SK-N-SH (cell line): ENCODE measurements at regions not wholly inside any gene's neighbourhood (a gene's known extent, or its start where the extent isn't known, plus 50 kb on each side); places are given as distances from the start of the nearest gene placed in this dataset.

Experiments used
- CTCF ChIA-PET: fragments of 300-600, 350-600 bp; formaldehyde crosslinking; extraction: SDS; loops from one replicate; lab custom pipeline; 2021; lab: Yijun Ruan, JAX
- POLR2A ChIA-PET: fragments of 350-600 bp; sonication (Branson Sonifier 250); formaldehyde crosslinking; extraction: SDS; loops from one replicate; lab custom pipeline; 2020; ENCODE audit warnings: antibody characterized with exemption, inconsistent platforms; lab: Yijun Ruan, JAX
- DNase-seq: peaks from one replicate; pipeline ENCODE4 v3.0.0; 2012
- H2AFZ ChIP-seq: fragments of 200-600 bp; sonication (generic); 2 replicates; pipeline ENCODE4 v1.8.1; 2016; ENCODE audit warnings: antibody characterized with exemption, mild to moderate bottlenecking, low read depth
- H3F3A ChIP-seq: fragments of 200-600 bp; sonication (generic); replicated peaks from 2 replicates; pipeline ENCODE3; 2016; ENCODE audit warnings: antibody characterized with exemption, mild to moderate bottlenecking; ENCODE audit not compliant: insufficient read depth
- H3K27ac ChIP-seq, 2 experiments: fragments of 200-500 bp in 1 of 2; fragments of 200-600 bp in 1 of 2; sonication (Bioruptor generic) in 1 of 2; sonication (generic), shearing (Covaris generic) in 1 of 2; 2 replicates each; pipeline versions ENCODE4 v1.5.1 to v1.6.1; 2014 to 2016; ENCODE audit warnings: low read depth in 2 of 2, inconsistent platforms in 1 of 2, low read length in 1 of 2, mild to moderate bottlenecking in 1 of 2, mixed read lengths in 1 of 2
- H3K27me3 ChIP-seq: fragments of 200-600 bp; sonication (generic), shearing (Covaris generic); 2 replicates; pipeline ENCODE4 v1.6.1; 2016; ENCODE audit warnings: mixed run types; ENCODE audit not compliant: insufficient read depth
- H3K36me3 ChIP-seq, 2 experiments: fragments of 200-500 bp in 1 of 2; fragments of 200-600 bp in 1 of 2; sonication (Bioruptor generic) in 1 of 2; sonication (generic) in 1 of 2; replicated peaks in 1 of 2; 2 replicates each; pipeline versions ENCODE3 to v1.5.1; 2014 to 2016; ENCODE audit warnings: low read length in 1 of 2, mild to moderate bottlenecking in 1 of 2; ENCODE audit not compliant: insufficient read depth in 2 of 2, control insufficient read depth in 1 of 2
- H3K4me1 ChIP-seq, 2 experiments: fragments of 200-500 bp in 1 of 2; fragments of 200-600 bp in 1 of 2; sonication (Bioruptor generic) in 1 of 2; sonication (generic), shearing (Covaris generic) in 1 of 2; 2 replicates each; pipeline versions ENCODE4 v1.5.1 to v1.6.1; 2014 to 2016; ENCODE audit warnings: low read depth in 1 of 2, low read length in 1 of 2, mixed run types in 1 of 2; ENCODE audit not compliant: insufficient read depth in 2 of 2, control insufficient read depth in 1 of 2
- H3K4me2 ChIP-seq: fragments of 200-600 bp; sonication (generic), shearing (Covaris generic); 2 replicates; pipeline ENCODE4 v1.6.1; 2017; ENCODE audit warnings: mixed run types
- H3K4me3 ChIP-seq, 2 experiments: fragments of 200-500 bp in 1 of 2; fragments of 200-600 bp in 1 of 2; sonication (Bioruptor generic) in 1 of 2; sonication (generic), shearing (Covaris generic) in 1 of 2; 2 replicates each; pipeline versions ENCODE4 v1.5.1 to v1.8.1; 2014 to 2016; ENCODE audit warnings: low read depth in 2 of 2, inconsistent platforms in 1 of 2, low read length in 1 of 2, mild to moderate bottlenecking in 1 of 2, mixed read lengths in 1 of 2, moderate library complexity in 1 of 2
- H3K79me2 ChIP-seq: fragments of 200-600 bp; sonication (generic); 2 replicates; pipeline ENCODE4 v1.8.1; 2017; ENCODE audit warnings: mild to moderate bottlenecking; ENCODE audit not compliant: insufficient read depth
- H3K9ac ChIP-seq: fragments of 200-600 bp; sonication (generic); 2 replicates; pipeline ENCODE4 v1.6.1; 2017; ENCODE audit warnings: mixed run types
- H3K9me2 ChIP-seq: fragments of 200-600 bp; sonication (generic); 2 replicates; pipeline ENCODE4 v1.6.1; 2017; ENCODE audit warnings: mixed run types
- H3K9me3 ChIP-seq: fragments of 200-600 bp; sonication (generic); 2 replicates; pipeline ENCODE4 v1.6.1; 2017; ENCODE audit warnings: mixed run types, mild to moderate bottlenecking, moderate library complexity
- H4K20me1 ChIP-seq: fragments of 200-600 bp; sonication (generic); 2 replicates; pipeline ENCODE4 v1.6.1; 2017; ENCODE audit warnings: mild to moderate bottlenecking, mixed run types; ENCODE audit not compliant: insufficient read depth
- EP300 ChIP-seq, 2 experiments: IDR thresholded peaks; 2 replicates each; pipeline versions ENCODE4 v1.4.0 to v1.6.1; 2012; ENCODE audit warnings: borderline replicate concordance in 1 of 2, low read depth in 1 of 2, low read length in 1 of 2
- EZH2phosphoT487 ChIP-seq: fragments of 200-600 bp; sonication (generic); IDR thresholded peaks from 2 replicates; pipeline ENCODE4 v1.6.1; 2017; ENCODE audit warnings: low read depth, mixed run types, mild to moderate bottlenecking, antibody characterized with exemption, moderate library complexity, borderline replicate concordance
- FOSL2 ChIP-seq: IDR thresholded peaks from 2 replicates; pipeline ENCODE4 v1.4.0; 2012; ENCODE audit warnings: low read depth, mild to moderate bottlenecking, moderate library complexity, borderline replicate concordance
- FOXJ3 ChIP-seq: sonication (generic); formaldehyde crosslinking; IDR thresholded peaks from 2 replicates; pipeline ENCODE4 v1.5.1; 2020; ENCODE audit warnings: mild to moderate bottlenecking, missing genetic modification reagents
- GATA2 ChIP-seq: sonication (generic); formaldehyde crosslinking; IDR thresholded peaks from 2 replicates; pipeline ENCODE4 v1.5.0; 2020; ENCODE audit warnings: mild to moderate bottlenecking, missing genetic modification reagents
- IRF3 ChIP-seq: fragments of 150-350 bp; IDR thresholded peaks from 2 replicates; pipeline ENCODE4 v1.6.1; 2016; ENCODE audit warnings: mild to moderate bottlenecking, low read depth, low read length
- MEF2A ChIP-seq: IDR thresholded peaks from 2 replicates; pipeline ENCODE4 v1.4.0; 2012; ENCODE audit warnings: low read depth, borderline replicate concordance
- MXI1 ChIP-seq: IDR thresholded peaks from 2 replicates; pipeline ENCODE4 v1.6.1; 2012; ENCODE audit warnings: mild to moderate bottlenecking, low read depth, low read length, improper control_type of control experiment
- NFIC ChIP-seq: IDR thresholded peaks from 2 replicates; pipeline ENCODE4 v1.4.0; 2012; ENCODE audit warnings: borderline replicate concordance
- PBX3 ChIP-seq: IDR thresholded peaks from 2 replicates; pipeline ENCODE4; 2012
- POLR2AphosphoS5 ChIP-seq: IDR thresholded peaks from 2 replicates; pipeline ENCODE4 v1.6.1; 2012; ENCODE audit warnings: low read depth, low read length
- RCOR1 ChIP-seq: fragments of 150-350 bp; IDR thresholded peaks from 2 replicates; pipeline ENCODE4 v1.6.1; 2017; ENCODE audit warnings: antibody characterized with exemption, low read length
- REST ChIP-seq: IDR thresholded peaks from 2 replicates; pipeline ENCODE4 v1.6.1; 2012; ENCODE audit warnings: mild to moderate bottlenecking, low read depth, low read length, moderate library complexity
- SIN3A ChIP-seq: IDR thresholded peaks from 2 replicates; pipeline ENCODE4 v1.6.1; 2012; ENCODE audit warnings: low read depth, mild to moderate bottlenecking, low read length, moderate library complexity, borderline replicate concordance
- SMC3 ChIP-seq: IDR thresholded peaks from 2 replicates; pipeline ENCODE4 v1.6.1; 2012; ENCODE audit warnings: low read depth, low read length, improper control_type of control experiment
- TAF1 ChIP-seq: IDR thresholded peaks from 2 replicates; pipeline ENCODE4 v1.6.1; 2012; ENCODE audit warnings: low read depth, mild to moderate bottlenecking, low read length, moderate library complexity, borderline replicate concordance
- TEAD4 ChIP-seq: IDR thresholded peaks from 2 replicates; pipeline ENCODE4 v1.4.0; 2012; ENCODE audit warnings: mild to moderate bottlenecking, borderline replicate concordance; ENCODE audit not compliant: insufficient read depth
- WGBS: methylation state at CpG from one replicate; pipeline ENCODE4 v1.1.6; 2017; ENCODE audit warnings: low lambda C conversion rate; 5-methylcytosine and 5-hydroxymethylcytosine counted together
- TF ChIP-seq, protein P1 (sequence below): fragments of 150-350 bp; IDR thresholded peaks from 2 replicates; pipeline ENCODE4 v1.6.1; 2017; ENCODE audit warnings: antibody characterized with exemption, low read length, low read depth, borderline replicate concordance

GRCh38 chr20:40397467-40397866 lies 291.6 kb downstream of the MAFB start:
- Histone ChIP-seq H3K27me3 (no peaks in the 10 kb centered on the region), H3K9ac (no peak overlapping the region), H4K20me1 (no peaks in the 10 kb centered on the region)
- DNase-seq = no peak
- POLR2A ChIA-PET = no interaction called here
- TF ChIP-seq, protein P1, sequence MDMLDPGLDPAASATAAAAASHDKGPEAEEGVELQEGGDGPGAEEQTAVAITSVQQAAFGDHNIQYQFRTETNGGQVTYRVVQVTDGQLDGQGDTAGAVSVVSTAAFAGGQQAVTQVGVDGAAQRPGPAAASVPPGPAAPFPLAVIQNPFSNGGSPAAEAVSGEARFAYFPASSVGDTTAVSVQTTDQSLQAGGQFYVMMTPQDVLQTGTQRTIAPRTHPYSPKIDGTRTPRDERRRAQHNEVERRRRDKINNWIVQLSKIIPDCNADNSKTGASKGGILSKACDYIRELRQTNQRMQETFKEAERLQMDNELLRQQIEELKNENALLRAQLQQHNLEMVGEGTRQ = no peak
- TF ChIP-seq NFIC (no peak), EP300 (IDR thresholded peaks at IDR 0.05; ENCODE audit: borderline replicate concordance in 1 of 2, low read depth in 1 of 2, low read length in 1 of 2) (no peak), TAF1 (no peak), MEF2A (no peak), EZH2phosphoT487 (no peak)
- TF ChIP-seq, all 33 proteins: peak for 0
- Histone ChIP-seq H3K27ac (no peak overlapping the region), H3K9me3 (no peaks in the 10 kb centered on the region), H3K9me2 (no peaks in the 10 kb centered on the region), H3F3A (no peaks in the 10 kb centered on the region), H3K4me2 (no peak overlapping the region), H3K36me3 (no peaks in the 10 kb centered on the region), H3K4me3 (no peak overlapping the region), H2AFZ (no peak overlapping the region), H3K79me2 (no peaks in the 10 kb centered on the region), H3K4me1 (no peaks in the 10 kb centered on the region)
- CTCF ChIA-PET = no interaction called here

GRCh38 chr20:40393197-40394079 lies 295.6 kb downstream of the MAFB start:
- no peaks in the 10 kb centered on the region for H3F3A ChIP-seq
- H3K4me1 ChIP-seq = no peaks in the 10 kb centered on the region
- H3K9ac ChIP-seq = no peak overlapping the region
- no peak overlapping the region for H2AFZ ChIP-seq
- WGBS = 40% methylated on average over 8 of the region's 8 CpGs
- no peaks in the 10 kb centered on the region for H3K9me3 ChIP-seq
- no peaks in the 10 kb centered on the region for H4K20me1 ChIP-seq
- no peaks in the 10 kb centered on the region for H3K9me2 ChIP-seq
- no peak overlapping the region for H3K27ac ChIP-seq
- DNase-seq = no peak
- H3K27me3 ChIP-seq = no peaks in the 10 kb centered on the region
- H3K4me2 ChIP-seq = no peak overlapping the region
- no peaks in the 10 kb centered on the region for H3K36me3 ChIP-seq
- H3K4me3 ChIP-seq = no peak overlapping the region
- CTCF ChIA-PET = no interaction called here
- no peaks in the 10 kb centered on the region for H3K79me2 ChIP-seq
- POLR2A ChIA-PET = no interaction called here
- no peak for TF ChIP-seq MXI1
- no peak for TF ChIP-seq IRF3
- no peak for TF ChIP-seq SIN3A
- TF ChIP-seq, protein P1 = no peak
- TF ChIP-seq REST = no peak
- TF ChIP-seq TAF1 = no peak
- no peak for TF ChIP-seq FOSL2
- no peak for TF ChIP-seq TEAD4
- TF ChIP-seq EZH2phosphoT487 = no peak
- TF ChIP-seq PBX3 = no peak
- TF ChIP-seq NFIC = no peak
- no peak for TF ChIP-seq FOXJ3 (CRISPR knock-in tag)
- TF ChIP-seq RCOR1 = no peak
- no peak for TF ChIP-seq GATA2 (CRISPR knock-in tag)
- TF ChIP-seq POLR2AphosphoS5 = no peak
- no peak for TF ChIP-seq SMC3
